GM12874 (cell line): ENCODE measurements at regions not wholly inside any gene's neighbourhood (a gene's known extent, or its start where the extent isn't known, plus 50 kb on each side); places are given as distances from the start of the nearest gene placed in this dataset.

Experiments
- CTCF ChIP-seq: IDR thresholded peaks from 2 replicates; pipeline ENCODE4 v1.5.1; 2011; ENCODE audit warnings: low read depth, mild to moderate bottlenecking, control low read depth, low read length, moderate library complexity; ENCODE audit not compliant: insufficient read depth

- TF ChIP-seq CTCF: no peak
Measured at GRCh38 chr7:113367041-113367586, 248.8 kb upstream of the SMIM30 start.

GRCh38 chr7:113366122-113366521 is 247.8 kb upstream of the SMIM30 start:
- no peak for TF ChIP-seq CTCF

GRCh38 chr7:113349339-113349738 is 231.0 kb upstream of the SMIM30 start:
- no peak for TF ChIP-seq CTCF

- no peak for TF ChIP-seq CTCF
Measured at GRCh38 chr7:113339661-113340060, 221.3 kb upstream of the SMIM30 start.

- TF ChIP-seq CTCF: no peak
Measured at GRCh38 chr7:113338071-113338696, 219.8 kb upstream of the SMIM30 start.

- TF ChIP-seq CTCF: no peak
Measured at GRCh38 chr7:113331155-113331898, 213.0 kb upstream of the SMIM30 start.

GRCh38 chr7:113321201-113321600 is 202.8 kb upstream of the SMIM30 start:
- no peak for TF ChIP-seq CTCF
